IMR-90 (cell line): ENCODE measurements at regions not wholly inside any gene's neighbourhood (a gene's known extent, or its start where the extent isn't known, plus 50 kb on each side); places are given as distances from the start of the nearest gene placed in this dataset.

Experiments used
- ATAC-seq: fragments of 200-7000 bp; cut with Tn5 transposase; 2 replicates; pipeline ENCODE4 v1.9.1; 2020; ENCODE audit warnings: low read depth, mild to moderate bottlenecking, moderate library complexity
- BruUV-seq: library from RNA; stranded (reverse); fragments of 400-500 nt; replicated peaks from 2 replicates; lab custom pipeline; 2021; lab: Mats Ljungman, UMichigan
- CTCF ChIA-PET: fragments of 300-600 bp; formaldehyde crosslinking; extraction: SDS; loops from one replicate; lab custom pipeline; 2021; ENCODE audit warnings: antibody characterized with exemption; lab: Yijun Ruan, JAX
- POLR2A ChIA-PET: fragments of 300-600 bp; sonication (Branson Sonifier 250); formaldehyde crosslinking; loops from one replicate; lab custom pipeline; 2022; ENCODE audit warnings: antibody characterized with exemption; ENCODE audit not compliant: unreplicated experiment; lab: Charles Lee
- DNase-seq: peaks from one replicate; pipeline ENCODE4 v3.0.0; 2013
- H2AFZ ChIP-seq: replicated peaks from 2 replicates; pipeline ENCODE3; 2013; ENCODE audit warnings: low read length, mild to moderate bottlenecking; ENCODE audit not compliant: poor library complexity
- H2AK5ac ChIP-seq: 2 replicates; pipeline ENCODE4 v1.6.1; 2013; ENCODE audit warnings: low read depth, low read length, inconsistent platforms
- H2AK9ac ChIP-seq: replicated peaks from 2 replicates; pipeline ENCODE3; 2013; ENCODE audit warnings: mild to moderate bottlenecking, low read depth, low read length, moderate library complexity; ENCODE audit not compliant: poor library complexity
- H2BK120ac ChIP-seq: 2 replicates; pipeline ENCODE4 v1.6.1; 2013; ENCODE audit warnings: low read depth, low read length, inconsistent platforms
- H2BK15ac ChIP-seq: 3 replicates; pipeline ENCODE4 v1.6.1; 2013; ENCODE audit warnings: low read depth, low read length, inconsistent platforms
- H2BK20ac ChIP-seq: 2 replicates; pipeline ENCODE4 v1.6.1; 2013; ENCODE audit warnings: low read depth, mild to moderate bottlenecking, inconsistent platforms, low read length, moderate library complexity
- H2BK5ac ChIP-seq: 2 replicates; pipeline ENCODE4 v1.6.1; 2013; ENCODE audit warnings: mild to moderate bottlenecking, low read depth, low read length, inconsistent platforms; ENCODE audit not compliant: poor library complexity, severe bottlenecking
- H3K14ac ChIP-seq: replicated peaks from 2 replicates; pipeline ENCODE4 v1.6.1; 2013; ENCODE audit warnings: low read depth, low read length, inconsistent platforms
- H3K18ac ChIP-seq: 2 replicates; pipeline ENCODE4 v1.6.1; 2013; ENCODE audit warnings: low read depth, low read length, control low read depth
- H3K23ac ChIP-seq: 2 replicates; pipeline ENCODE4 v1.6.1; 2013; ENCODE audit warnings: low read depth, low read length, inconsistent platforms
- H3K27ac ChIP-seq: 2 replicates; pipeline ENCODE4 v1.5.1; 2013; ENCODE audit warnings: mild to moderate bottlenecking, control low read depth, low read length; ENCODE audit not compliant: insufficient read depth
- H3K27me3 ChIP-seq: 2 replicates; pipeline ENCODE4 v1.6.1; 2013; ENCODE audit warnings: low read length; ENCODE audit not compliant: control insufficient read depth, insufficient read depth
- H3K36me3 ChIP-seq: 2 replicates; pipeline ENCODE4 v1.6.1; 2013; ENCODE audit warnings: low read length, mixed read lengths; ENCODE audit not compliant: control insufficient read depth, insufficient read depth
- H3K4ac ChIP-seq: 2 replicates; pipeline ENCODE4 v1.6.1; 2013; ENCODE audit warnings: low read depth, low read length, inconsistent platforms
- H3K4me1 ChIP-seq: 2 replicates; pipeline ENCODE4 v1.6.1; 2013; ENCODE audit warnings: low read length, mixed read lengths; ENCODE audit not compliant: control insufficient read depth, insufficient read depth
- H3K4me2 ChIP-seq: 2 replicates; pipeline ENCODE4 v1.6.1; 2013; ENCODE audit warnings: low read depth, mild to moderate bottlenecking, control low read depth, low read length, moderate library complexity
- H3K4me3 ChIP-seq: 2 replicates; pipeline ENCODE4 v1.5.1; 2013; ENCODE audit warnings: low read depth, mild to moderate bottlenecking, control low read depth, low read length, moderate library complexity; ENCODE audit not compliant: insufficient read depth
- H3K56ac ChIP-seq: 2 replicates; pipeline ENCODE4 v1.6.1; 2013; ENCODE audit warnings: low read length, inconsistent platforms; ENCODE audit not compliant: insufficient read depth; ENCODE audit errors: extremely low read depth
- H3K79me1 ChIP-seq, 2 experiments: 2 replicates each; pipeline ENCODE4 v1.6.1; 2013; ENCODE audit warnings: low read length in 2 of 2, inconsistent platforms in 1 of 2, low read depth in 1 of 2
- H3K9ac ChIP-seq: 2 replicates; pipeline ENCODE4 v1.6.1; 2013; ENCODE audit warnings: low read depth, low read length, control low read depth
- H3K9me1 ChIP-seq: 2 replicates; pipeline ENCODE4 v1.6.1; 2013; ENCODE audit warnings: low read length, inconsistent platforms; ENCODE audit not compliant: insufficient read depth
- H3K9me3 ChIP-seq: 2 replicates; pipeline ENCODE4 v1.6.1; 2013; ENCODE audit warnings: low read length; ENCODE audit not compliant: control insufficient read depth, insufficient read depth
- H4K20me1 ChIP-seq: 2 replicates; pipeline ENCODE4 v1.6.1; 2013; ENCODE audit warnings: low read length, inconsistent platforms; ENCODE audit not compliant: insufficient read depth
- H4K5ac ChIP-seq: 2 replicates; pipeline ENCODE4 v1.6.1; 2013; ENCODE audit warnings: mild to moderate bottlenecking, low read depth, low read length, control low read depth
- H4K8ac ChIP-seq, 2 experiments: 2 replicates each; pipeline ENCODE4 v1.6.1; 2013; ENCODE audit warnings: low read depth in 2 of 2, low read length in 2 of 2, control low read depth in 1 of 2, inconsistent platforms in 1 of 2
- H4K91ac ChIP-seq: 2 replicates; pipeline ENCODE4 v1.6.1; 2013; ENCODE audit warnings: low read depth, low read length, inconsistent platforms; ENCODE audit not compliant: insufficient read depth
- BHLHE40 ChIP-seq: fragments of 150-350 bp; IDR thresholded peaks from 2 replicates; pipeline ENCODE4 v1.6.1; 2016; ENCODE audit warnings: mild to moderate bottlenecking, low read depth, low read length
- CEBPB ChIP-seq: IDR thresholded peaks from 2 replicates; pipeline ENCODE4 v1.6.1; 2012; ENCODE audit warnings: low read depth, low read length, improper control_type of control experiment
- CHD1 ChIP-seq: IDR thresholded peaks from 2 replicates; pipeline ENCODE4 v1.6.1; 2012; ENCODE audit warnings: low read depth, low read length, improper control_type of control experiment
- CTCF ChIP-seq: conservative IDR thresholded peaks from 2 replicates; pipeline ENCODE4 v1.5.1; 2012; ENCODE audit warnings: mild to moderate bottlenecking, low read depth, low read length, improper control_type of control experiment
- ELK1 ChIP-seq: fragments of 150-350 bp; IDR thresholded peaks from 2 replicates; pipeline ENCODE4 v1.6.1; 2016; ENCODE audit warnings: low read depth, mild to moderate bottlenecking, low read length, moderate library complexity, borderline replicate concordance
- FOS ChIP-seq: fragments of 150-350 bp; IDR thresholded peaks from 2 replicates; pipeline ENCODE4 v1.6.1; 2016; ENCODE audit warnings: low read depth, low read length
- MAZ ChIP-seq: IDR thresholded peaks from 2 replicates; pipeline ENCODE4 v1.6.1; 2012; ENCODE audit warnings: low read depth, mild to moderate bottlenecking, low read length, improper control_type of control experiment, moderate library complexity, borderline replicate concordance
- RAD21 ChIP-seq: IDR thresholded peaks from 2 replicates; pipeline ENCODE4 v1.6.1; 2012; ENCODE audit warnings: low read length, improper control_type of control experiment
- RCOR1 ChIP-seq: IDR thresholded peaks from 2 replicates; pipeline ENCODE4 v1.6.1; 2012; ENCODE audit warnings: mild to moderate bottlenecking, low read length, improper control_type of control experiment; ENCODE audit not compliant: insufficient replicate concordance
- USF2 ChIP-seq: fragments of 150-350 bp; IDR thresholded peaks from 2 replicates; pipeline ENCODE4 v1.6.1; 2017; ENCODE audit warnings: mild to moderate bottlenecking, antibody characterized with exemption, low read length, low read depth
- WGBS, 2 experiments: methylation state at CpG; one replicate each; pipeline versions ENCODE4 v1.1.5 to v1.1.7; 2013; ENCODE audit warnings: missing lambda C conversion rate in 2 of 2; ENCODE audit not compliant: insufficient read length in 1 of 2; ENCODE audit errors: extremely low coverage in 2 of 2; 5-methylcytosine and 5-hydroxymethylcytosine counted together
- dilution Hi-C: fragments of 300-500 bp; cut with HindIII; formaldehyde crosslinking; loops from one replicate; pipeline ENCODE4 v1.14.3; 2018; ENCODE audit warnings: low sequenced_read_pairs; ENCODE audit not compliant: unreplicated experiment
- in situ Hi-C: fragments of 300-500 bp; cut with MboI; formaldehyde crosslinking; loops from 3 replicates; pipeline ENCODE4 v1.14.3; 2019; ENCODE audit warnings: low sequenced_read_pairs, inconsistent platforms, mixed read lengths
- intact Hi-C: fragments of 100-400 bp; cut with micrococcal nuclease; formaldehyde crosslinking; loops from 2 replicates; pipeline ENCODE4 v1.10.0; 2022

GRCh38 chr5:56317923-56318561 lies 84.9 kb upstream of the ANKRD55 start:
- H2BK20ac ChIP-seq: peak overlapping the region; percentile 17; the same call in 1 of the 2 replicates
- no peaks in the 10 kb centered on the region for H3K79me1 ChIP-seq
- no peak overlapping the region for H3K9ac ChIP-seq
- H3K14ac ChIP-seq: no peak overlapping the region
- peak overlapping the region; percentile 47; the same call in 1 of the 2 replicates for H3K4ac ChIP-seq
- peak overlapping the region; percentile 35; the same call in 1 of the 2 replicates for H2BK120ac ChIP-seq
- in situ Hi-C loops: no loop called here
- H2AK9ac ChIP-seq: no peak overlapping the region
- H3K9me3 ChIP-seq: no peaks in the 10 kb centered on the region
- peaks cover 8% of the 10 kb centered on the region; the same call in 1 of the 2 replicates for H3K4me1 ChIP-seq
- no peak overlapping the region for H3K4me3 ChIP-seq
- H2BK15ac ChIP-seq: peak overlapping the region; percentile 41; the same call in 1 of the 3 replicates
- no peak overlapping the region for H4K8ac ChIP-seq
- no peak overlapping the region for H3K27ac ChIP-seq
- H2AK5ac ChIP-seq: peak overlapping the region; percentile 56
- dilution Hi-C loops: no loop called here
- ChIA-PET POLR2A (no interaction called here), CTCF (interaction anchor here (0.6 kb wide), 1 partner anchor 782 kb away, joined by 3 read pairs; no protein-coding TSS in a partner anchor)
- no peak overlapping the region for H2AFZ ChIP-seq
- H3K36me3 ChIP-seq: no peaks in the 10 kb centered on the region
- TF ChIP-seq MAZ: no peak
- no peak for TF ChIP-seq CHD1
- no peak for TF ChIP-seq RCOR1
- TF ChIP-seq BHLHE40: no peak
- no peak for TF ChIP-seq CTCF
- TF ChIP-seq USF2: no peak
- TF ChIP-seq RAD21: no peak
- no peak for TF ChIP-seq CEBPB
- no peak for TF ChIP-seq FOS
- TF ChIP-seq ELK1: no peak
- H3K9me1 ChIP-seq: peaks cover 4% of the 10 kb centered on the region; the same call in 1 of the 2 replicates
- H4K91ac ChIP-seq: peak overlapping the region; percentile 8; the same call in 1 of the 2 replicates
- H3K18ac ChIP-seq: no peak overlapping the region
- BruUV-seq: no TSS peak
- H3K27me3 ChIP-seq: no peaks in the 10 kb centered on the region
- intact Hi-C loops: no loop called here
- H4K5ac ChIP-seq: no peak overlapping the region
- ATAC-seq (no peak), DNase-seq (no peak)
- WGBS, 2 experiments: no CpG with 5 or more reads among the region's 7 CpGs
- H2BK5ac ChIP-seq: no peak overlapping the region
- no peak overlapping the region for H3K4me2 ChIP-seq
- H4K20me1 ChIP-seq: no peaks in the 10 kb centered on the region
- no peak overlapping the region for H3K56ac ChIP-seq
- H3K23ac ChIP-seq: no peak overlapping the region
